Stomach smooth muscle (tissue), 2 donors: ENCODE measurements at regions not wholly inside any gene's neighbourhood (a gene's known extent, or its start where the extent isn't known, plus 50 kb on each side); places are given as distances from the start of the nearest gene placed in this dataset.

ENCODE experiments used
- H3K27ac ChIP-seq: one replicate; pipeline ENCODE4 v1.7.0; 2013; ENCODE audit warnings: mild to moderate bottlenecking, low read length, inconsistent platforms
- H3K27me3 ChIP-seq, 2 donors: one replicate each; pipeline ENCODE4 v1.7.0; 2013; ENCODE audit warnings: low read length in 2 of 2; ENCODE audit not compliant: insufficient read depth in 2 of 2, control insufficient read depth in 1 of 2
- H3K36me3 ChIP-seq, 2 donors: one replicate each; pipeline ENCODE4 v1.7.0; 2013; ENCODE audit warnings: low read length in 2 of 2; ENCODE audit not compliant: control insufficient read depth in 2 of 2, insufficient read depth in 2 of 2
- H3K4me1 ChIP-seq: one replicate; pipeline ENCODE4 v1.7.0; 2013; ENCODE audit warnings: low read length; ENCODE audit not compliant: control insufficient read depth, insufficient read depth
- H3K4me3 ChIP-seq, 2 donors: one replicate each; pipeline ENCODE4 v1.7.0; 2013; ENCODE audit warnings: low read length in 2 of 2
- H3K9ac ChIP-seq, 2 donors: one replicate each; pipeline ENCODE4 v1.7.0; 2013; ENCODE audit warnings: low read length in 2 of 2, mild to moderate bottlenecking in 1 of 2
- H3K9me3 ChIP-seq, 2 donors: one replicate each; pipeline ENCODE4 v1.7.0; 2013; ENCODE audit warnings: low read length in 2 of 2; ENCODE audit not compliant: control insufficient read depth in 2 of 2
- donor health status: healthy.
- donor health status: Pancreatic carcinoma.

- Histone ChIP-seq H3K4me1 (no peaks in the 10 kb centered on the region), H3K4me3 (no peak overlapping the region), H3K36me3 (no peaks in the 10 kb centered on the region), H3K9ac (no peak overlapping the region), H3K27me3 (no peaks in the 10 kb centered on the region), H3K9me3 (no peaks in the 10 kb centered on the region), H3K27ac (no peak overlapping the region)
Measured at GRCh38 chr3:67202053-67202452, 203.9 kb downstream of the KBTBD8 start.

- no peak overlapping the region for H3K4me3 ChIP-seq
- H3K36me3 ChIP-seq: no peaks in the 10 kb centered on the region
- no peaks in the 10 kb centered on the region for H3K4me1 ChIP-seq
- no peak overlapping the region for H3K27ac ChIP-seq
- no peak overlapping the region for H3K9ac ChIP-seq
- H3K27me3 ChIP-seq: no peaks in the 10 kb centered on the region
- no peaks in the 10 kb centered on the region for H3K9me3 ChIP-seq
Measured at GRCh38 chr3:67204951-67205350, 206.8 kb downstream of the KBTBD8 start.

GRCh38 chr3:67215690-67216089 is 217.6 kb downstream of the KBTBD8 start:
- no peak overlapping the region for H3K9ac ChIP-seq

GRCh38 chr3:67227030-67227429 is 228.9 kb downstream of the KBTBD8 start:
- H3K4me1 ChIP-seq: no peaks in the 10 kb centered on the region
- H3K4me3 ChIP-seq: no peak overlapping the region
- no peaks in the 10 kb centered on the region for H3K36me3 ChIP-seq
- no peak overlapping the region for H3K27ac ChIP-seq
- no peaks in the 10 kb centered on the region for H3K27me3 ChIP-seq
- no peak overlapping the region for H3K9ac ChIP-seq
- H3K9me3 ChIP-seq: no peaks in the 10 kb centered on the region

More at GRCh38 chr3:67215690-67216089, 217.6 kb downstream of the KBTBD8 start:
- Histone ChIP-seq H3K4me3 (no peak overlapping the region), H3K27me3 (no peaks in the 10 kb centered on the region), H3K27ac (no peak overlapping the region), H3K4me1 (peaks cover 5% of the 10 kb centered on the region), H3K9me3 (no peaks in the 10 kb centered on the region), H3K36me3 (no peaks in the 10 kb centered on the region)

GRCh38 chr3:67228136-67228535 is 230.0 kb downstream of the KBTBD8 start:
- H3K9me3 ChIP-seq: no peaks in the 10 kb centered on the region
- H3K27ac ChIP-seq: no peak overlapping the region
- no peaks in the 10 kb centered on the region for H3K27me3 ChIP-seq
- no peak overlapping the region for H3K9ac ChIP-seq
- no peaks in the 10 kb centered on the region for H3K36me3 ChIP-seq
- no peak overlapping the region for H3K4me3 ChIP-seq
- H3K4me1 ChIP-seq: no peaks in the 10 kb centered on the region

GRCh38 chr3:67232642-67233041 is 234.5 kb downstream of the KBTBD8 start:
- no peak overlapping the region for H3K4me3 ChIP-seq
- H3K27me3 ChIP-seq: no peaks in the 10 kb centered on the region
- H3K36me3 ChIP-seq: no peaks in the 10 kb centered on the region
- no peaks in the 10 kb centered on the region for H3K9me3 ChIP-seq
- no peak overlapping the region for H3K27ac ChIP-seq
- H3K9ac ChIP-seq: no peak overlapping the region
- no peaks in the 10 kb centered on the region for H3K4me1 ChIP-seq

- Histone ChIP-seq H3K9ac (no peak overlapping the region), H3K27ac (no peak overlapping the region), H3K27me3 (no peaks in the 10 kb centered on the region)
Measured at GRCh38 chr3:67239353-67239752, 241.2 kb downstream of the KBTBD8 start.

GRCh38 chr3:67241084-67241483 is 243.0 kb downstream of the KBTBD8 start:
- Histone ChIP-seq H3K4me1 (no peaks in the 10 kb centered on the region), H3K27me3 (no peaks in the 10 kb centered on the region), H3K9ac (no peak overlapping the region), H3K9me3 (no peaks in the 10 kb centered on the region), H3K36me3 (no peaks in the 10 kb centered on the region), H3K27ac (no peak overlapping the region), H3K4me3 (no peak overlapping the region)

More at GRCh38 chr3:67239353-67239752, 241.2 kb downstream of the KBTBD8 start:
- Histone ChIP-seq H3K4me1 (no peaks in the 10 kb centered on the region), H3K36me3 (no peaks in the 10 kb centered on the region), H3K4me3 (no peak overlapping the region), H3K9me3 (no peaks in the 10 kb centered on the region)

- H3K27me3 ChIP-seq: no peaks in the 10 kb centered on the region
- H3K27ac ChIP-seq: no peak overlapping the region
- no peaks in the 10 kb centered on the region for H3K9me3 ChIP-seq
- no peak overlapping the region for H3K4me3 ChIP-seq
- no peaks in the 10 kb centered on the region for H3K36me3 ChIP-seq
- H3K4me1 ChIP-seq: no peaks in the 10 kb centered on the region
- no peak overlapping the region for H3K9ac ChIP-seq
Measured at GRCh38 chr3:67244130-67244529, 246.0 kb downstream of the KBTBD8 start.

- Histone ChIP-seq H3K9ac (no peak overlapping the region), H3K27ac (no peak overlapping the region)
Measured at GRCh38 chr3:67245545-67245944, 247.4 kb downstream of the KBTBD8 start.

GRCh38 chr3:67248726-67249125 is 250.6 kb downstream of the KBTBD8 start:
- H3K36me3 ChIP-seq: no peaks in the 10 kb centered on the region
- H3K4me3 ChIP-seq: no peak overlapping the region
- no peaks in the 10 kb centered on the region for H3K4me1 ChIP-seq
- no peak overlapping the region for H3K9ac ChIP-seq
- H3K27me3 ChIP-seq: no peaks in the 10 kb centered on the region
- no peaks in the 10 kb centered on the region for H3K9me3 ChIP-seq
- no peak overlapping the region for H3K27ac ChIP-seq

More at GRCh38 chr3:67245545-67245944, 247.4 kb downstream of the KBTBD8 start:
- H3K9me3 ChIP-seq: no peaks in the 10 kb centered on the region
- no peaks in the 10 kb centered on the region for H3K36me3 ChIP-seq
- no peak overlapping the region for H3K4me3 ChIP-seq
- no peaks in the 10 kb centered on the region for H3K4me1 ChIP-seq
- H3K27me3 ChIP-seq: no peaks in the 10 kb centered on the region
